Hepatocyte (in vitro differentiated cells): ENCODE measurements at regions not wholly inside any gene's neighbourhood (a gene's known extent, or its start where the extent isn't known, plus 50 kb on each side); places are given as distances from the start of the nearest gene placed in this dataset.

Experiments
- DNase-seq: peaks from one replicate; pipeline ENCODE4 v3.0.0-alpha.2; 2016; ENCODE audit warnings: low spot score
- H2AFZ ChIP-seq: fragments of 200-600 bp; sonication (generic); 2 replicates; pipeline ENCODE4 v1.6.0; 2016; ENCODE audit warnings: antibody characterized with exemption, mild to moderate bottlenecking
- H3K27ac ChIP-seq: fragments of 200-600 bp; sonication (generic); 2 replicates; pipeline ENCODE4 v1.5.1; 2016; ENCODE audit warnings: mild to moderate bottlenecking
- H3K27me3 ChIP-seq: fragments of 200-600 bp; sonication (generic); 2 replicates; pipeline ENCODE4 v1.6.1; 2016
- H3K36me3 ChIP-seq: fragments of 200-600 bp; sonication (generic); replicated peaks from 2 replicates; pipeline ENCODE4 v1.5.1; 2016; ENCODE audit warnings: low read depth; ENCODE audit not compliant: insufficient read depth
- H3K4me1 ChIP-seq: fragments of 200-600 bp; sonication (generic); 2 replicates; pipeline ENCODE4 v1.5.1; 2016; ENCODE audit warnings: mild to moderate bottlenecking, moderate library complexity; ENCODE audit not compliant: insufficient read depth
- H3K4me2 ChIP-seq: fragments of 200-600 bp; sonication (generic); 2 replicates; pipeline ENCODE4 v1.6.0; 2016
- H3K4me3 ChIP-seq: fragments of 200-600 bp; sonication (generic); 2 replicates; pipeline ENCODE4 v1.5.1; 2016; ENCODE audit warnings: mild to moderate bottlenecking
- H3K79me2 ChIP-seq: fragments of 200-600 bp; sonication (generic); 2 replicates; pipeline ENCODE4 v1.6.0; 2017; ENCODE audit warnings: mild to moderate bottlenecking
- H3K9me2 ChIP-seq: fragments of 200-600 bp; sonication (generic); replicated peaks from 2 replicates; pipeline ENCODE4 v1.6.0; 2017; ENCODE audit warnings: mild to moderate bottlenecking; ENCODE audit not compliant: insufficient read depth
- H3K9me3 ChIP-seq: fragments of 200-600 bp; sonication (generic); 2 replicates; pipeline ENCODE4 v1.5.1; 2016; ENCODE audit warnings: low read depth, mild to moderate bottlenecking
- H4K20me1 ChIP-seq: fragments of 200-600 bp; sonication (generic); 2 replicates; pipeline ENCODE4 v1.6.0; 2016; ENCODE audit warnings: mild to moderate bottlenecking; ENCODE audit not compliant: insufficient read depth, poor library complexity, severe bottlenecking
- CTCF ChIP-seq: fragments of 200-600 bp; sonication (generic); IDR thresholded peaks from 2 replicates; pipeline ENCODE4 v1.5.1; 2016; ENCODE audit warnings: antibody characterized with exemption, mild to moderate bottlenecking; ENCODE audit not compliant: poor library complexity
- EZH2 ChIP-seq: fragments of 200-600 bp; sonication (generic); IDR thresholded peaks from 2 replicates; pipeline ENCODE4 v1.6.1; 2016; ENCODE audit warnings: antibody characterized with exemption, mild to moderate bottlenecking, borderline replicate concordance
- EZH2phosphoT487 ChIP-seq: fragments of 200-600 bp; sonication (generic); IDR thresholded peaks from one replicate; pipeline ENCODE4 v1.6.1; 2018; ENCODE audit warnings: antibody characterized with exemption, mild to moderate bottlenecking, low read depth, moderate library complexity; ENCODE audit not compliant: unreplicated experiment, severe bottlenecking
- WGBS: methylation state at CpG from one replicate; pipeline ENCODE4 v1.1.6; 2016; ENCODE audit warnings: low lambda C conversion rate; ENCODE audit errors: missing lambda C conversion rate; 5-methylcytosine and 5-hydroxymethylcytosine counted together

- Histone ChIP-seq H3K36me3 (no peaks in the 10 kb centered on the region), H3K4me2 (peak overlapping the region; percentile 60), H3K27me3 (no peaks in the 10 kb centered on the region), H2AFZ (no peak overlapping the region), H3K9me3 (no peaks in the 10 kb centered on the region), H3K79me2 (no peaks in the 10 kb centered on the region), H3K4me1 (peaks cover 26% of the 10 kb centered on the region), H4K20me1 (no peaks in the 10 kb centered on the region), H3K4me3 (no peak overlapping the region), H3K9me2 (no peaks in the 10 kb centered on the region), H3K27ac (peak overlapping the region; percentile 81)
- TF ChIP-seq EZH2 (no peak), EZH2phosphoT487 (no peak), CTCF (no peak)
- peak; percentile 56 for DNase-seq
- 13% methylated on average over 5 of the region's 5 CpGs for WGBS
These were observed 121.8 kb downstream of the MAIP1 start for GRCh38 chr2:200077210-200077650.

GRCh38 chr2:200077838-200078237, 122.5 kb downstream of the MAIP1 start:
- Histone ChIP-seq H3K4me3 (no peak overlapping the region), H3K4me1 (peaks cover 26% of the 10 kb centered on the region), H4K20me1 (no peaks in the 10 kb centered on the region), H3K27me3 (no peaks in the 10 kb centered on the region), H3K79me2 (no peaks in the 10 kb centered on the region), H3K36me3 (no peaks in the 10 kb centered on the region), H3K4me2 (peak overlapping the region; percentile 60), H3K9me2 (no peaks in the 10 kb centered on the region), H3K27ac (peak overlapping the region; percentile 81), H2AFZ (peak overlapping the region; percentile 7), H3K9me3 (no peaks in the 10 kb centered on the region)
- WGBS, result 67% methylated on average over 3 of the region's 3 CpGs
- DNase-seq, result no peak
- TF ChIP-seq EZH2, result no peak
- no peak for TF ChIP-seq CTCF
- no peak for TF ChIP-seq EZH2phosphoT487

GRCh38 chr2:200079356-200079755, 124.0 kb downstream of the MAIP1 start:
- Histone ChIP-seq H3K4me3 (no peak overlapping the region), H3K36me3 (no peaks in the 10 kb centered on the region), H3K27ac (no peak overlapping the region), H3K79me2 (no peaks in the 10 kb centered on the region), H3K9me2 (no peaks in the 10 kb centered on the region), H3K4me1 (peaks cover 26% of the 10 kb centered on the region), H3K9me3 (no peaks in the 10 kb centered on the region), H2AFZ (no peak overlapping the region), H4K20me1 (no peaks in the 10 kb centered on the region), H3K4me2 (no peak overlapping the region), H3K27me3 (no peaks in the 10 kb centered on the region)
- 100% methylated on average over 2 of the region's 2 CpGs for WGBS
- no peak for TF ChIP-seq EZH2
- no peak for DNase-seq

DNA sequence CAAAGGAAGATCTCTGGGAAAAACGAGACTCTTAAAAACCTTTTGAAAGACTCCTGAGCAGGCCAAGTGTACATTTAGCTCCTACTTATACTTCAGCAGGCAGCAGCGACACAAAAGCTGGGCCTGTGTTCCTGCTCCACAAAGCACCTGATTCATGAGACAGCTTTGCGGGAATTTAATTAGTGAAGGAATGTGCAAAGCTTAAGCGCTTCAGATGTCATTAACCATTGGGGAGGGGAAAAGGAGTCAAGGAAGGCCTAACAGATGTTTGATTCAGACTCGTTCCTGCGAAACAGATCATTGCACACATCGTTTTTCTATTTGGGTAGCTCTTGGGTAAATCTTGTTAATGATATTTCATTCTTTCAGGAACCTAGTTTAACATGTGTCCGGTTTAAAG, 125.9 kb downstream of the MAIP1 start:
- Histone ChIP-seq H2AFZ (no peak overlapping the region), H3K27me3 (no peaks in the 10 kb centered on the region), H3K79me2 (no peaks in the 10 kb centered on the region), H3K9me3 (no peaks in the 10 kb centered on the region), H3K4me1 (peaks cover 21% of the 10 kb centered on the region), H4K20me1 (no peaks in the 10 kb centered on the region), H3K36me3 (no peaks in the 10 kb centered on the region), H3K9me2 (no peaks in the 10 kb centered on the region), H3K27ac (no peak overlapping the region), H3K4me3 (no peak overlapping the region), H3K4me2 (no peak overlapping the region)
- TF ChIP-seq EZH2 (no peak), EZH2phosphoT487 (no peak), CTCF (no peak)
- no peak for DNase-seq
- 80% methylated on average over 8 of the region's 8 CpGs for WGBS
